Dermis microvascular lymphatic vessel endothelial cell (primary cell): ENCODE measurements at regions not wholly inside any gene's neighbourhood (a gene's known extent, or its start where the extent isn't known, plus 50 kb on each side); places are given as distances from the start of the nearest gene placed in this dataset.

Experiments used
- DNase-seq, 2 donors: peaks; one replicate each; pipeline versions ENCODE4 v3.0.0 to v3.0.0-alpha.2; 2010; ENCODE audit warnings: low read depth in 2 of 2

- no peak for DNase-seq
Measured at GRCh38 chr17:27991462-27991993, 50.9 kb upstream of the NLK start.
